Lower leg skin (tissue), 4 donors: ENCODE measurements at regions not wholly inside any gene's neighbourhood (a gene's known extent, or its start where the extent isn't known, plus 50 kb on each side); places are given as distances from the start of the nearest gene placed in this dataset.

Source experiments
- DNase-seq, 2 donors: peaks; one replicate each; pipeline ENCODE4 v3.0.0-alpha.2; 2019; ENCODE audit warnings: low spot score in 2 of 2
- H3K4me3 ChIP-seq: fragments of 200-600 bp; sonication (generic); 2 replicates; pipeline ENCODE4 v1.5.1; 2017; ENCODE audit warnings: mild to moderate bottlenecking, low read depth; ENCODE audit not compliant: poor library complexity, severe bottlenecking
- POLR2A ChIP-seq, 2 donors: fragments of 450-650 bp; IDR thresholded peaks; one replicate each; pipeline ENCODE4 v1.6.1; 2016 to 2017; ENCODE audit warnings: antibody characterized with exemption in 2 of 2, mild to moderate bottlenecking in 1 of 2, moderate library complexity in 1 of 2
- WGBS, 2 donors: methylation state at CpG; one replicate each; pipeline ENCODE4 v1.1.5; 2018; 5-methylcytosine and 5-hydroxymethylcytosine counted together
- intact Hi-C: fragments of 100-400 bp; cut with DNase I; formaldehyde crosslinking; loops from one replicate; pipeline ENCODE4 v1.15.0; 2023; ENCODE audit warnings: low total_unique reads
- TF ChIP-seq, protein P1 (sequence below), 3 donors: fragments of 450-650 bp; IDR thresholded peaks; one replicate each; pipeline ENCODE4 v1.5.1; 2016; ENCODE audit warnings: antibody characterized with exemption in 3 of 3, mild to moderate bottlenecking in 3 of 3, moderate library complexity in 2 of 3

DNA sequence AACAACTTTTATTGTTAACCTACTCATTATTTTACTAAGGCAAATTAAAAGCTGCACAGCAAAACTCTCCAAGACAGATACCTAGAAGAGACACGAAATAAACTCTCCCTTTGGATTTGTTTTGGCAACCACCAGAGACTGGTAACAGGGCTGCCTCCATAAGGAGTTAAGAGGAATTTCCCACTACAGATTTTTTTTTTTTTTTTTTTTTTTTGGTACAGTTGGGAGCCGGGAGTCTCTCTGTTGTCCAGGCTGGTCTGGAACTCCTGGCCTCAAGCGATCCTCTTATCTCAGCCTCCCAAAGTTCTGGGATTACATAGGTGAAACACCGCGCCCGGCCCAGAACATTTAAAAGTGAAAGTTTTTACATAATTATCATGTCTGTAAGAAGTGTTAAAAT is 73.6 kb upstream of the VGLL4 start:
- intact Hi-C loops, result no loop called here
- no peak overlapping the region for H3K4me3 ChIP-seq
- TF ChIP-seq, protein P1, sequence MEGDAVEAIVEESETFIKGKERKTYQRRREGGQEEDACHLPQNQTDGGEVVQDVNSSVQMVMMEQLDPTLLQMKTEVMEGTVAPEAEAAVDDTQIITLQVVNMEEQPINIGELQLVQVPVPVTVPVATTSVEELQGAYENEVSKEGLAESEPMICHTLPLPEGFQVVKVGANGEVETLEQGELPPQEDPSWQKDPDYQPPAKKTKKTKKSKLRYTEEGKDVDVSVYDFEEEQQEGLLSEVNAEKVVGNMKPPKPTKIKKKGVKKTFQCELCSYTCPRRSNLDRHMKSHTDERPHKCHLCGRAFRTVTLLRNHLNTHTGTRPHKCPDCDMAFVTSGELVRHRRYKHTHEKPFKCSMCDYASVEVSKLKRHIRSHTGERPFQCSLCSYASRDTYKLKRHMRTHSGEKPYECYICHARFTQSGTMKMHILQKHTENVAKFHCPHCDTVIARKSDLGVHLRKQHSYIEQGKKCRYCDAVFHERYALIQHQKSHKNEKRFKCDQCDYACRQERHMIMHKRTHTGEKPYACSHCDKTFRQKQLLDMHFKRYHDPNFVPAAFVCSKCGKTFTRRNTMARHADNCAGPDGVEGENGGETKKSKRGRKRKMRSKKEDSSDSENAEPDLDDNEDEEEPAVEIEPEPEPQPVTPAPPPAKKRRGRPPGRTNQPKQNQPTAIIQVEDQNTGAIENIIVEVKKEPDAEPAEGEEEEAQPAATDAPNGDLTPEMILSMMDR (IDR thresholded peaks at IDR 0.05), result no peak
- TF ChIP-seq POLR2A (IDR thresholded peaks at IDR 0.05), result no peak
- DNase-seq, result no peak
- WGBS, 2 donors, result 15 to 29% methylated on average over 6 of the region's 6 CpGs

DNA sequence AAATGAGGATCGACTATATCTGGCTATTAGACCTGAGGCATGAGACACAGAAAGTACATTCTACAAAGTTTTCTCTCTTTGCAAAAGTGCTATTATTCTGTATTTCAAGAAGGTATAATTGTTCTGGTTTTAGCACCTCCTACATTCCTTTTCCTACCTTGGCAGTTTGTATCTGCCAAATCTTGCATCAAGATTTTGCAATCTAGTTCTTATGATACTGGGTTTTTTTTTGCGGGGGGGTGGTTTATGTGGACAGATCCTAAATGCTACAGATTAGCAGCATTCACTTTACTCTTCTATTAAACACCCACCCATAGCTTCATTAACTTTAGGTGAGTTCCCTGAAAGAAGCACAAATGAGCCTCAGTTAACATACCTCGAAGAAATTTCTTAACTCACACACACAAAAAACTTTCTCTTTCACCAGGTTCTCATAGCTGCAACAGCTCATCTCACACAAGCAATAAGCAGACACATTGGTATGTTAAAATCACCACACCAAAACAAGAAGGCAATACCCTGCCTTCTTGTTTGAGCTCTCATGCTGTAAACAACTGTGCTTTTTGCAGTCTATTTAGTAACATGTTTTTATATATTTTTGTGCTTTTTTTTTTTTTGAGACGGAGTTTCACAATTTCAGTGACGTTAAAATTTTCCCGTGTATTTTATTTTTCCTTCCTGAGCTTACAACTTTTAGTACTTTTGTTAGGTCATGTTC is 73.0 kb upstream of the VGLL4 start:
- no peak overlapping the region for H3K4me3 ChIP-seq
- WGBS, 2 donors, result 32 to 38% methylated on average over 6 of the region's 6 CpGs
- intact Hi-C loops, result no loop called here
- TF ChIP-seq POLR2A (IDR thresholded peaks at IDR 0.05), result no peak
- TF ChIP-seq, protein P1 (IDR thresholded peaks at IDR 0.05), result no peak
- no peak for DNase-seq

DNA sequence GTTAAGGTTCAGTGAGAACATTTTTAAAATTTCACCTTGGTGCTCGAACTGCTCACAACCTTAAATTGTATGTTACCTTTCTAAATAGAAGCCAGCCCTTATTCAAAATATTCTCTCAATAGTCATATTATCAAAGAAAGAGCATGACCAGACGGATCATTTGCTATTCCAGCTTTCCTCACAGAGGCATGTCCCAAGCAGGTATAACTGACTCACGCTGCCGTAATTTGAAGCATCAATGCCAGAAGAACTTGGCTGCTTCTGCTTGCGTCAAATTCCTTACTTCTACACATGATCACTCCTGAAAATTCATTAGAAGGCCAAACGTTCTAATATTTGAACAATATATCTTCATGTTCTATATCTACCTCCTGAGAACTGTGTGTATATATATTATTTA is 69.5 kb upstream of the VGLL4 start:
- no peak for TF ChIP-seq POLR2A (IDR thresholded peaks at IDR 0.05)
- TF ChIP-seq, protein P1 (IDR thresholded peaks at IDR 0.05), result no peak
- intact Hi-C loops, result loop anchor here (5.0 kb wide), 1 partner anchor 1574 kb away; no protein-coding TSS in a partner anchor
- peak in 1 of 2 donors; percentile 2 for DNase-seq
- 42 to 49% methylated on average over 6 of the region's 6 CpGs for WGBS, 2 donors
- H3K4me3 ChIP-seq, result no peak overlapping the region

DNA sequence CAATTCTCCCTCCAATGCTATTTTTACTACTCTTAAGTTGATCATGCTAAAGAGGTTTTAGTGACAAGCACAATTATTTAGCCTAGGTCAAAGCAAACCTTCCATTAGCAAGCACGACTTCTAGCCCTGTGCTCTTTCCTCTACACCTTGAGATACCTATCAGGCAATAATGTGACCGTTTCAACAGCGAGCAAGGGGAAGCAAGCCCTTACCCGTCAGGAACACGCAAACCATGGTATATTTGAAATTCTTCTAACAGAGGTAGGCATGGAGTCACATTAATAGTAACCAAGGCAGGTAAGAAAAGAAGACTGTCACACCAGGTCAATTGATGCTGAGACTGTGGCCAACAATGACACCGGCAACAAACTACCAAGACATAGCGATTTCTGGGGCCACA is 68.9 kb upstream of the VGLL4 start:
- peak in 1 of 2 donors; percentile 8 for DNase-seq
- no peak overlapping the region for H3K4me3 ChIP-seq
- WGBS, 2 donors, result 64 to 67% methylated on average over 7 of the region's 7 CpGs
- TF ChIP-seq POLR2A (IDR thresholded peaks at IDR 0.05), result no peak
- TF ChIP-seq, protein P1 (IDR thresholded peaks at IDR 0.05), result no peak
- intact Hi-C loops, result loop anchor here (5.0 kb wide), 1 partner anchor 1575 kb away; no protein-coding TSS in a partner anchor

DNA sequence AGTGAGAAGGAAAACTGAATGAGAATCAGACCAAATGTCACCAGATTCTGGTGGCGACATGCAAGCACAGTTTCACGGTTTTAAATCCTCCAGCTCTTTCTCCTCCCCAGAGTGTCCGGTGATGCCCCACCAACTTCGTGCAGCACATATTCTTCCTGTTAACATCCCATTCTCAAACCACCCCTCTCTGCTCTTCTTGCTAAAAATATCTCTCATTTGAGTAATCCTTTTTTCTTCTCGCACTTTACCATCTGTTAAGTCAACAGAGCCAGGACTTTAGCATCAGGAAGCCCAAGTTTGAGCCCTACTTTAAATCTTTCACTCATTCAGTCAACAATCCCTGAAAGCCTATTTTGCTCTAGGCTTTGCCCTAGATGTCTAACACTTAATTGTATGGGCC is 68.2 kb upstream of the VGLL4 start:
- peak in 1 of 2 donors; percentile 34 for DNase-seq
- WGBS, 2 donors, result 36% methylated on average over 5 of the region's 5 CpGs
- no peak overlapping the region for H3K4me3 ChIP-seq
- intact Hi-C loops, result loop anchor here (5.0 kb wide), 1 partner anchor 1575 kb away; no protein-coding TSS in a partner anchor
- no peak for TF ChIP-seq POLR2A (IDR thresholded peaks at IDR 0.05)
- TF ChIP-seq, protein P1 (IDR thresholded peaks at IDR 0.05), result no peak
